Keratinocyte (primary cell): ENCODE measurements at regions not wholly inside any gene's neighbourhood (a gene's known extent, or its start where the extent isn't known, plus 50 kb on each side); places are given as distances from the start of the nearest gene placed in this dataset.

Experiments used
- DNase-seq: peaks from one replicate; pipeline ENCODE4 v3.0.0-alpha.2; 2011; ENCODE audit warnings: low read depth, missing footprints, low spot score
- FAIRE-seq: peaks from 2 replicates; lab custom pipeline; 2011; peaks lifted over from hg19 to GRCh38; lab: Jason Lieb, UNC
- H2AFZ ChIP-seq: 2 replicates; pipeline ENCODE4 v1.6.0; 2012; ENCODE audit warnings: low read length, control low read depth, inconsistent platforms; ENCODE audit not compliant: control insufficient read depth
- H3K27ac ChIP-seq: 2 replicates; pipeline ENCODE4 v1.5.1; 2011; ENCODE audit warnings: low read length; ENCODE audit not compliant: control insufficient read depth, insufficient read depth
- H3K27me3 ChIP-seq: 3 replicates; pipeline ENCODE4 v1.6.0; 2011; ENCODE audit warnings: low read length; ENCODE audit not compliant: control insufficient read depth, insufficient read depth; ENCODE audit errors: extremely low read depth
- H3K36me3 ChIP-seq, 2 experiments: 2 replicates in 1 of 2; 3 replicates in 1 of 2; pipeline ENCODE4 v1.5.1; 2011; ENCODE audit warnings: low read length in 2 of 2, mild to moderate bottlenecking in 1 of 2; ENCODE audit not compliant: control insufficient read depth in 2 of 2, insufficient read depth in 2 of 2; ENCODE audit errors: extremely low read depth in 1 of 2
- H3K4me1 ChIP-seq: 3 replicates; pipeline ENCODE4 v1.5.1; 2011; ENCODE audit warnings: low read length; ENCODE audit not compliant: control insufficient read depth, insufficient read depth; ENCODE audit errors: extremely low read depth
- H3K4me2 ChIP-seq: 3 replicates; pipeline ENCODE4 v1.6.0; 2011; ENCODE audit warnings: low read depth, low read length; ENCODE audit not compliant: control insufficient read depth, insufficient read depth; ENCODE audit errors: extremely low read depth
- H3K4me3 ChIP-seq, 3 experiments: fragments of 200-600 bp in 1 of 3; sonication (generic) in 1 of 3; 2 replicates in 2 of 3; 3 replicates in 1 of 3; pipeline ENCODE4 v1.5.1; 2011 to 2016; ENCODE audit warnings: low read length in 3 of 3, mild to moderate bottlenecking in 3 of 3, control low read depth in 2 of 3, inconsistent platforms in 1 of 3, low read depth in 1 of 3, mixed read lengths in 1 of 3, mixed run types in 1 of 3, moderate library complexity in 1 of 3; ENCODE audit not compliant: control insufficient read depth in 2 of 3, insufficient read depth in 2 of 3; ENCODE audit errors: extremely low read depth in 1 of 3
- H3K79me2 ChIP-seq: 2 replicates; pipeline ENCODE4 v1.6.0; 2012; ENCODE audit warnings: low read length; ENCODE audit not compliant: control insufficient read depth, insufficient read depth
- H3K9ac ChIP-seq: 3 replicates; pipeline ENCODE4 v1.6.0; 2011; ENCODE audit warnings: low read length; ENCODE audit not compliant: control insufficient read depth, insufficient read depth; ENCODE audit errors: extremely low read depth
- H3K9me1 ChIP-seq: 3 replicates; pipeline ENCODE4 v1.6.0; 2011; ENCODE audit warnings: low read length; ENCODE audit not compliant: control insufficient read depth, insufficient read depth; ENCODE audit errors: extremely low read depth
- H3K9me3 ChIP-seq: 2 replicates; pipeline ENCODE4 v1.5.1; 2012; ENCODE audit warnings: low read depth, low read length; ENCODE audit not compliant: control insufficient read depth
- H4K20me1 ChIP-seq: 3 replicates; pipeline ENCODE4 v1.6.0; 2011; ENCODE audit warnings: low read length; ENCODE audit not compliant: control insufficient read depth, insufficient read depth; ENCODE audit errors: extremely low read depth
- CTCF ChIP-seq, 3 experiments: IDR thresholded peaks in 1 of 3; conservative IDR thresholded peaks in 1 of 3; optimal IDR thresholded peaks in 1 of 3; 2 replicates in 2 of 3; 3 replicates in 1 of 3; pipeline versions ENCODE3 to v1.5.1; 2011; ENCODE audit warnings: low read length in 3 of 3, mild to moderate bottlenecking in 3 of 3, moderate library complexity in 2 of 3, control low read depth in 1 of 3, inconsistent platforms in 1 of 3; ENCODE audit not compliant: insufficient read depth in 2 of 3; ENCODE audit errors: extremely low read depth in 1 of 3
- EZH2 ChIP-seq: IDR thresholded peaks from one replicate; pipeline ENCODE4 v1.6.1; 2012; ENCODE audit warnings: inconsistent platforms, mild to moderate bottlenecking, low read length, moderate library complexity
- dilution Hi-C: fragments of 300-500 bp; cut with MboI; formaldehyde crosslinking; loops from one replicate; pipeline ENCODE4 v1.7.0; 2020; ENCODE audit warnings: low sequenced_read_pairs; ENCODE audit not compliant: extremely low pct_ligation_motif_present

DNA sequence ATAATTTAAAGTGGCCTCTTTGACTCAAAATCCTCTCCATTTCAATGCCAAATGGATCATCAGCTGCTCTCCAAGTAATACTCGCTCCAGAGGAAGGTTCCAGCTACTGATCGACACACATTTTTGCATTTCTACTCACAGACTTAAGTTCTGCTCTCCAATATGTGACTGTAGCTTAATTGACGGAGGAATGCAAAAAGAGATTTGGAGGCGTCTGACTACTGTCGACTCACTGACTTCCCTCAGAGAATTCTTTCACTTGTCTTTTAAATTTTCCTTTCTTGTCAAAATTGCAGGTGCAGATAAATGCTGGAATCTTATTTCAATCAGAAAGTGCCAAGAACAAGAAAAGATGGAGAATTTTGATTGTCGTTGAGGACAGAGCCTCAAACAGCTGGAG lies 84.1 kb upstream of the PAPOLG start:
- TF ChIP-seq CTCF (optimal IDR thresholded peaks at IDR 0.05 in 1 of 3, IDR thresholded peaks at IDR 0.05 in 1 of 3, conservative IDR thresholded peaks at IDR 0.05 in 1 of 3; ENCODE audit: extremely low read depth in 1 of 3, insufficient read depth in 2 of 3, low read length in 3 of 3) (no peak), EZH2 (no peak)
- FAIRE-seq (no peak), DNase-seq (no peak)
- Histone ChIP-seq H3K79me2 (no peaks in the 10 kb centered on the region), H3K9me1 (no peaks in the 10 kb centered on the region), H4K20me1 (no peaks in the 10 kb centered on the region), H3K27ac (no peak overlapping the region), H3K9me3 (no peaks in the 10 kb centered on the region), H3K4me1 (no peaks in the 10 kb centered on the region), H3K4me3 (no peak overlapping the region), H3K9ac (no peak overlapping the region), H3K4me2 (no peak overlapping the region), H3K36me3 (no peaks in the 10 kb centered on the region), H2AFZ (no peak overlapping the region), H3K27me3 (no peaks in the 10 kb centered on the region)
- dilution Hi-C loops, result no loop called here

GRCh38 chr2:60674524-60675165 lies 81.4 kb upstream of the PAPOLG start:
- Histone ChIP-seq H3K27ac (no peak overlapping the region), H4K20me1 (no peaks in the 10 kb centered on the region), H3K9me3 (no peaks in the 10 kb centered on the region), H3K9ac (no peak overlapping the region), H3K36me3 (no peaks in the 10 kb centered on the region), H3K4me1 (no peaks in the 10 kb centered on the region), H2AFZ (peak overlapping the region; percentile 70), H3K9me1 (no peaks in the 10 kb centered on the region), H3K4me2 (no peak overlapping the region), H3K4me3 (no peak overlapping the region), H3K79me2 (no peaks in the 10 kb centered on the region), H3K27me3 (peaks cover 6% of the 10 kb centered on the region)
- no peak for TF ChIP-seq EZH2
- peak; percentile 94 to 100 (median 97) for TF ChIP-seq CTCF (optimal IDR thresholded peaks at IDR 0.05 in 1 of 3, IDR thresholded peaks at IDR 0.05 in 1 of 3, conservative IDR thresholded peaks at IDR 0.05 in 1 of 3; ENCODE audit: extremely low read depth in 1 of 3, insufficient read depth in 2 of 3, low read length in 3 of 3)
- dilution Hi-C loops, result no loop called here
- FAIRE-seq (no peak), DNase-seq (peak; percentile 19)
